ENCODE measurements at regions not wholly inside any gene's neighbourhood (a gene's known extent, or its start where the extent isn't known, plus 50 kb on each side); places are given as distances from the start of the nearest gene placed in this dataset.
"Not testable (repeated sequence)": the region's sequence is repeated elsewhere in the genome, so short reads cannot be mapped to it uniquely, and the experiment has no call there.

- Mint-ChIP-seq H3K27me3 (peaks cover 4 to 6% of the 10 kb centered on the region in 2 donors), H3K36me3 (no peaks in the 10 kb centered on the region), H3K4me1 (peaks cover 0 to 16% (median 0%) of the 10 kb centered on the region in 3 donors), H3K27ac (no peak overlapping the region), H3K9me3 (no peaks in the 10 kb centered on the region), H3K4me3 (no peak overlapping the region)
- WGBS (ENCODE audit: insufficient coverage), result 94% methylated on average over 6 of the region's 10 CpGs
- Histone ChIP-seq H3K36me3 (ENCODE audit: control insufficient read depth in 2 of 2, extremely low read depth in 1 of 2, insufficient read depth in 1 of 2, low read length in 1 of 2) (no peaks in the 10 kb centered on the region), H3K27ac (ENCODE audit: low read length) (no peak overlapping the region), H3K4me1 (ENCODE audit: control insufficient read depth in 1 of 2, extremely low read depth in 1 of 2, insufficient read depth in 2 of 2, low read length in 2 of 2) (no peaks in the 10 kb centered on the region), H3K4me3 (ENCODE audit: control insufficient read depth in 1 of 2, extremely low read depth in 1 of 2, low read length in 1 of 2) (no peak overlapping the region), H3K9me3 (no peaks in the 10 kb centered on the region), H3K27me3 (replicated peaks in 1 of 2; ENCODE audit: control insufficient read depth in 2 of 2, extremely low read depth in 1 of 2, insufficient read depth in 2 of 2, low read length in 1 of 2) (peaks cover 0 to 30% of the 10 kb centered on the region in 2 experiments)
- ATAC-seq (replicated peaks in 1 of 4) (no peak), DNase-seq (no peak)
- POLR2A ChIA-PET, result no interaction called here
- CTCF ChIA-PET, result no interaction called here
Observed at GRCh38 chr17:77803726-77804125, 154.8 kb upstream of the TNRC6C start.

GRCh38 chr17:77804796-77805426 is 153.6 kb upstream of the TNRC6C start:
- Mint-ChIP-seq H3K4me1 (peaks cover 0 to 16% (median 0%) of the 10 kb centered on the region in 3 donors), H3K27ac (no peak overlapping the region), H3K4me3 (no peak overlapping the region), H3K27me3 (peaks cover 4 to 6% of the 10 kb centered on the region in 2 donors), H3K9me3 (no peaks in the 10 kb centered on the region), H3K36me3 (no peaks in the 10 kb centered on the region)
- peaks cover 0 to 26% of the 10 kb centered on the region in 2 experiments for H3K27me3 ChIP-seq (replicated peaks in 1 of 2; ENCODE audit: control insufficient read depth in 2 of 2, extremely low read depth in 1 of 2, insufficient read depth in 2 of 2, low read length in 1 of 2)
- CTCF ChIA-PET, result no interaction called here
- DNase-seq (no peak), ATAC-seq (replicated peaks in 1 of 4) (no peak)
- WGBS (ENCODE audit: insufficient coverage), result 92% methylated on average over 14 of the region's 21 CpGs
- no peak overlapping the region for H3K4me3 ChIP-seq (ENCODE audit: control insufficient read depth in 1 of 2, extremely low read depth in 1 of 2, low read length in 1 of 2)
- no peak overlapping the region for H3K27ac ChIP-seq (ENCODE audit: low read length)
- H3K9me3 ChIP-seq, result no peaks in the 10 kb centered on the region
- no peaks in the 10 kb centered on the region for H3K4me1 ChIP-seq (ENCODE audit: control insufficient read depth in 1 of 2, extremely low read depth in 1 of 2, insufficient read depth in 2 of 2, low read length in 2 of 2)
- POLR2A ChIA-PET, result interaction anchor here in 1 of 2 donors (0.5 kb wide), 1 partner anchor 22 kb away, joined by 3 read pairs; no protein-coding TSS in a partner anchor
- H3K36me3 ChIP-seq (ENCODE audit: control insufficient read depth in 2 of 2, extremely low read depth in 1 of 2, insufficient read depth in 1 of 2, low read length in 1 of 2), result no peaks in the 10 kb centered on the region

- H3K4me3 ChIP-seq (ENCODE audit: control insufficient read depth in 1 of 2, extremely low read depth in 1 of 2, low read length in 1 of 2); H3K27ac ChIP-seq (ENCODE audit: low read length); CTCF ChIA-PET; H3K36me3 Mint-ChIP-seq; H3K27ac Mint-ChIP-seq; H3K36me3 ChIP-seq (ENCODE audit: control insufficient read depth in 2 of 2, extremely low read depth in 1 of 2, insufficient read depth in 1 of 2, low read length in 1 of 2); H3K9me3 Mint-ChIP-seq; H3K4me3 Mint-ChIP-seq; ATAC-seq (replicated peaks in 1 of 4); H3K27me3 Mint-ChIP-seq; H3K4me1 ChIP-seq (ENCODE audit: control insufficient read depth in 1 of 2, extremely low read depth in 1 of 2, insufficient read depth in 2 of 2, low read length in 2 of 2); H3K9me3 ChIP-seq; POLR2A ChIA-PET; DNase-seq: not testable (repeated sequence)
- 60% methylated on average over 1 of the region's 6 CpGs for WGBS (ENCODE audit: insufficient coverage)
- peaks cover 0 to 16% (median 0%) of the 10 kb centered on the region in 3 donors for H3K4me1 Mint-ChIP-seq
- peaks cover 0 to 24% of the 10 kb centered on the region in 2 experiments for H3K27me3 ChIP-seq (replicated peaks in 1 of 2; ENCODE audit: control insufficient read depth in 2 of 2, extremely low read depth in 1 of 2, insufficient read depth in 2 of 2, low read length in 1 of 2)
Observed at GRCh38 chr17:77805970-77806369, 152.5 kb upstream of the TNRC6C start.

- H3K27me3 Mint-ChIP-seq, result peaks cover 3% of the 10 kb centered on the region in 2 donors
- H3K27ac ChIP-seq (ENCODE audit: low read length), result no peak overlapping the region
- H3K36me3 ChIP-seq (ENCODE audit: control insufficient read depth in 2 of 2, extremely low read depth in 1 of 2, insufficient read depth in 1 of 2, low read length in 1 of 2), result no peaks in the 10 kb centered on the region
- no peaks in the 10 kb centered on the region for H3K9me3 Mint-ChIP-seq
- no peak for ATAC-seq (replicated peaks in 1 of 4)
- H3K4me3 Mint-ChIP-seq, result no peak overlapping the region
- no peaks in the 10 kb centered on the region for H3K36me3 Mint-ChIP-seq
- H3K4me1 Mint-ChIP-seq, result peaks cover 0 to 15% (median 0%) of the 10 kb centered on the region in 3 donors
- H3K27me3 ChIP-seq (replicated peaks in 1 of 2; ENCODE audit: control insufficient read depth in 2 of 2, extremely low read depth in 1 of 2, insufficient read depth in 2 of 2, low read length in 1 of 2), result peaks cover 0 to 20% of the 10 kb centered on the region in 2 experiments
- no peaks in the 10 kb centered on the region for H3K9me3 ChIP-seq
- no peaks in the 10 kb centered on the region for H3K4me1 ChIP-seq (ENCODE audit: control insufficient read depth in 1 of 2, extremely low read depth in 1 of 2, insufficient read depth in 2 of 2, low read length in 2 of 2)
- POLR2A ChIA-PET, result no interaction called here
- DNase-seq, result no peak
- CTCF ChIA-PET, result interaction anchor here in 1 of 2 donors (0.6 to 0.7 kb wide), 2 partner anchors 18 to 647 kb away, joined by 3 read pairs; no protein-coding TSS in a partner anchor
- 88% methylated on average over 4 of the region's 12 CpGs for WGBS (ENCODE audit: insufficient coverage)
- no peak overlapping the region for H3K4me3 ChIP-seq (ENCODE audit: control insufficient read depth in 1 of 2, extremely low read depth in 1 of 2, low read length in 1 of 2)
- H3K27ac Mint-ChIP-seq, result no peak overlapping the region
Observed at GRCh38 chr17:77807051-77807745, 151.3 kb upstream of the TNRC6C start.

- CTCF ChIA-PET, result no interaction called here
Observed at GRCh38 chr17:77807746-77808441, 150.6 kb upstream of the TNRC6C start.

GRCh38 chr17:77808686-77809425 is 149.6 kb upstream of the TNRC6C start:
- no peaks in the 10 kb centered on the region for H3K9me3 ChIP-seq
- no peaks in the 10 kb centered on the region for H3K4me1 ChIP-seq (ENCODE audit: control insufficient read depth in 1 of 2, extremely low read depth in 1 of 2, insufficient read depth in 2 of 2, low read length in 2 of 2)
- WGBS (ENCODE audit: insufficient coverage), result 91% methylated on average over 7 of the region's 10 CpGs
- peaks cover 0 to 2% of the 10 kb centered on the region in 2 donors for H3K27me3 Mint-ChIP-seq
- H3K27me3 ChIP-seq (replicated peaks in 1 of 2; ENCODE audit: control insufficient read depth in 2 of 2, extremely low read depth in 1 of 2, insufficient read depth in 2 of 2, low read length in 1 of 2), result peaks cover 0 to 15% of the 10 kb centered on the region in 2 experiments
- H3K36me3 ChIP-seq (ENCODE audit: control insufficient read depth in 2 of 2, extremely low read depth in 1 of 2, insufficient read depth in 1 of 2, low read length in 1 of 2), result no peaks in the 10 kb centered on the region
- H3K9me3 Mint-ChIP-seq, result no peaks in the 10 kb centered on the region
- no peaks in the 10 kb centered on the region for H3K36me3 Mint-ChIP-seq
- CTCF ChIA-PET, result no interaction called here
- no peak overlapping the region for H3K4me3 Mint-ChIP-seq
- H3K4me1 Mint-ChIP-seq, result peaks cover 0 to 9% (median 0%) of the 10 kb centered on the region in 3 donors
- no peak for ATAC-seq (replicated peaks in 1 of 4)
- POLR2A ChIA-PET, result no interaction called here
- DNase-seq, result no peak
- no peak overlapping the region for H3K27ac Mint-ChIP-seq
- no peak overlapping the region for H3K27ac ChIP-seq (ENCODE audit: low read length)
- H3K4me3 ChIP-seq (ENCODE audit: control insufficient read depth in 1 of 2, extremely low read depth in 1 of 2, low read length in 1 of 2), result no peak overlapping the region

More at GRCh38 chr17:77807746-77808441, 150.6 kb upstream of the TNRC6C start:
- H3K27me3 Mint-ChIP-seq, result peaks cover 0 to 2% of the 10 kb centered on the region in 2 donors
- Histone ChIP-seq H3K36me3 (ENCODE audit: control insufficient read depth in 2 of 2, extremely low read depth in 1 of 2, insufficient read depth in 1 of 2, low read length in 1 of 2) (no peaks in the 10 kb centered on the region), H3K9me3 (no peaks in the 10 kb centered on the region), H3K27me3 (replicated peaks in 1 of 2; ENCODE audit: control insufficient read depth in 2 of 2, extremely low read depth in 1 of 2, insufficient read depth in 2 of 2, low read length in 1 of 2) (peaks cover 0 to 16% of the 10 kb centered on the region in 2 experiments), H3K27ac (ENCODE audit: low read length) (no peak overlapping the region), H3K4me3 (ENCODE audit: control insufficient read depth in 1 of 2, extremely low read depth in 1 of 2, low read length in 1 of 2) (no peak overlapping the region), H3K4me1 (ENCODE audit: control insufficient read depth in 1 of 2, extremely low read depth in 1 of 2, insufficient read depth in 2 of 2, low read length in 2 of 2) (no peaks in the 10 kb centered on the region)
- H3K36me3 Mint-ChIP-seq, result no peaks in the 10 kb centered on the region
- 86% methylated on average over 1 of the region's 7 CpGs for WGBS (ENCODE audit: insufficient coverage)
- DNase-seq (no peak), ATAC-seq (replicated peaks in 1 of 4) (no peak)
- peaks cover 0 to 9% (median 0%) of the 10 kb centered on the region in 3 donors for H3K4me1 Mint-ChIP-seq
- POLR2A ChIA-PET, result no interaction called here
- no peak overlapping the region for H3K4me3 Mint-ChIP-seq
- H3K27ac Mint-ChIP-seq, result no peak overlapping the region
- no peaks in the 10 kb centered on the region for H3K9me3 Mint-ChIP-seq
